Liver (tissue), 8 donors: ENCODE measurements at regions not wholly inside any gene's neighbourhood (a gene's known extent, or its start where the extent isn't known, plus 50 kb on each side); places are given as distances from the start of the nearest gene placed in this dataset.

Experiments
- DNase-seq: peaks from one replicate; pipeline ENCODE4 v3.0.0-alpha.2; 2017; ENCODE audit warnings: low spot score
- H3K27ac ChIP-seq, 2 donors: one replicate each; pipeline ENCODE4 v1.7.0; 2013; ENCODE audit warnings: inconsistent platforms in 2 of 2, low read length in 2 of 2, control low read depth in 1 of 2, low read depth in 1 of 2, mild to moderate bottlenecking in 1 of 2
- H3K27me3 ChIP-seq, 4 donors: one replicate each; pipeline versions ENCODE4 v1.6.1 to v1.7.0; 2013; ENCODE audit warnings: low read length in 3 of 4, inconsistent platforms in 1 of 4, mild to moderate bottlenecking in 1 of 4, moderate library complexity in 1 of 4; ENCODE audit not compliant: control insufficient read depth in 4 of 4, insufficient read depth in 4 of 4
- H3K36me3 ChIP-seq, 4 donors: one replicate each; pipeline versions ENCODE4 v1.6.1 to v1.7.0; 2013; ENCODE audit warnings: low read length in 3 of 4, mild to moderate bottlenecking in 3 of 4, low read depth in 1 of 4, moderate library complexity in 1 of 4; ENCODE audit not compliant: control insufficient read depth in 4 of 4, insufficient read depth in 3 of 4
- H3K4me1 ChIP-seq, 4 donors: one replicate each; pipeline versions ENCODE4 v1.6.1 to v1.7.0; 2013; ENCODE audit warnings: low read length in 3 of 4, mild to moderate bottlenecking in 3 of 4, moderate library complexity in 1 of 4; ENCODE audit not compliant: control insufficient read depth in 4 of 4, insufficient read depth in 4 of 4
- H3K4me3 ChIP-seq, 3 donors: one replicate each; pipeline versions ENCODE4 v1.6.1 to v1.7.0; 2013; ENCODE audit warnings: low read length in 3 of 3, control low read depth in 1 of 3, low read depth in 1 of 3, mild to moderate bottlenecking in 1 of 3
- H3K9ac ChIP-seq, 2 donors: one replicate each; pipeline ENCODE4 v1.7.0; 2013; ENCODE audit warnings: low read length in 2 of 2, mild to moderate bottlenecking in 2 of 2, moderate library complexity in 2 of 2, control low read depth in 1 of 2, low read depth in 1 of 2
- H3K9me3 ChIP-seq, 4 donors: one replicate each; pipeline versions ENCODE4 v1.6.1 to v1.7.0; 2013; ENCODE audit warnings: low read length in 3 of 4; ENCODE audit not compliant: control insufficient read depth in 4 of 4
- EGR1 ChIP-seq, 2 donors: IDR thresholded peaks; 2 replicates each; pipeline ENCODE4 v1.6.1; 2016 to 2018; ENCODE audit warnings: antibody characterized with exemption in 2 of 2, low read depth in 2 of 2
- FOXA2 ChIP-seq: IDR thresholded peaks from 2 replicates; pipeline ENCODE4 v1.6.1; 2016; ENCODE audit warnings: antibody characterized with exemption
- GABPA ChIP-seq, 2 donors: IDR thresholded peaks in 1 of 2; conservative IDR thresholded peaks in 1 of 2; 2 replicates each; pipeline ENCODE4 v1.6.1; 2016; ENCODE audit warnings: antibody characterized with exemption in 2 of 2, mild to moderate bottlenecking in 1 of 2, moderate library complexity in 1 of 2
- HNF4A ChIP-seq, 2 donors: conservative IDR thresholded peaks; 2 replicates each; pipeline ENCODE4 v1.6.1; 2016; ENCODE audit warnings: antibody characterized with exemption in 2 of 2, mild to moderate bottlenecking in 2 of 2
- JUND ChIP-seq, 2 donors: IDR thresholded peaks; 2 replicates each; pipeline ENCODE4 v1.6.1; 2016; ENCODE audit warnings: antibody characterized with exemption in 2 of 2
- NR2F2 ChIP-seq: IDR thresholded peaks from 2 replicates; pipeline ENCODE4 v1.6.1; 2016; ENCODE audit warnings: antibody characterized with exemption
- RXRA ChIP-seq, 2 donors: IDR thresholded peaks; 2 replicates each; pipeline ENCODE4 v1.6.1; 2017 to 2018; ENCODE audit warnings: antibody characterized with exemption in 2 of 2, mild to moderate bottlenecking in 1 of 2
- SP1 ChIP-seq: IDR thresholded peaks from 2 replicates; pipeline ENCODE4 v1.6.1; 2018; ENCODE audit warnings: antibody characterized with exemption, mild to moderate bottlenecking
- TAF1 ChIP-seq: conservative IDR thresholded peaks from 2 replicates; pipeline ENCODE4 v1.6.1; 2016; ENCODE audit warnings: antibody characterized with exemption, mild to moderate bottlenecking
- WGBS: extraction: QIAGEN DNeasy Blood & Tissue Kit; methylation state at CpG from one replicate; pipeline ENCODE4 v1.1.7; 2013; 5-methylcytosine and 5-hydroxymethylcytosine counted together
- TF ChIP-seq, protein P1 (sequence below): IDR thresholded peaks from 2 replicates; pipeline ENCODE4 v1.6.1; 2016; ENCODE audit warnings: antibody characterized with exemption
- TF ChIP-seq, protein P2 (sequence below): IDR thresholded peaks from 2 replicates; pipeline ENCODE4 v1.6.1; 2016; ENCODE audit warnings: antibody characterized with exemption, mild to moderate bottlenecking
- TF ChIP-seq, protein P3 (sequence below): fragments of 150-350 bp; IDR thresholded peaks from 2 replicates; pipeline ENCODE4 v1.5.1; 2017; ENCODE audit warnings: improper control_type of control experiment, low read depth, low read length; ENCODE audit not compliant: missing input control
- TF ChIP-seq, protein P4 (sequence below): IDR thresholded peaks from 2 replicates; pipeline ENCODE4 v1.6.1; 2016; ENCODE audit warnings: antibody characterized with exemption
- TF ChIP-seq, protein P5 (sequence below): IDR thresholded peaks from 2 replicates; pipeline ENCODE4 v1.6.1; 2016; ENCODE audit warnings: antibody characterized with exemption
- donor health status: healthy.
- donor health status: healthy.
- donor health status: healthy.
- donor health status: healthy.
- donor health status: healthy.

DNA sequence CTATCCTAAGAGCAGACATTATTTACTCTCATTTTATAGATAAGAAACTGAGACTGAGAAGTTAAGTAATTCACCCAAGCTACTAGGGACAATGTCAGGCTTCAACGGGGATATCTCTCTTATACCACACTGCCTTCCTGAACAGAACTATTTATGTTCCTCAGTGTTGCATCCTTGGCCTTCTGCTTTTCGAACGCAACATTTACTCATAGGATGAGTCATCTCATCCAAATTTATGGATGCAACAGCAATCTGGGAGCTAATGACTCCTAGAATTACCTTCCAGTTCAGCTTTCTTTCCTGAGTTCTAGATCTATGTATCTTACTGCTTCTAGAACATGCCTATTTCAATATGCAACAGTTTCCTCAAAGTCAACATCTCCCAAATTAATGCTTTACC lies 103.6 kb upstream of the PAM start:
- WGBS = 84% methylated on average over 3 of the region's 3 CpGs
- H3K4me1 ChIP-seq = no peaks in the 10 kb centered on the region
- no peaks in the 10 kb centered on the region for H3K36me3 ChIP-seq
- no peaks in the 10 kb centered on the region for H3K27me3 ChIP-seq
- H3K4me3 ChIP-seq = no peak overlapping the region
- H3K9me3 ChIP-seq = no peaks in the 10 kb centered on the region
- H3K27ac ChIP-seq = no peak overlapping the region
- TF ChIP-seq TAF1 (no peak), NR2F2 (no peak), FOXA2 (no peak), SP1 (no peak), JUND (IDR thresholded peaks at IDR 0.05) (no peak), RXRA (IDR thresholded peaks at IDR 0.05) (no peak), GABPA (IDR thresholded peaks at IDR 0.05 in 1 of 2, conservative IDR thresholded peaks at IDR 0.05 in 1 of 2) (no peak), EGR1 (IDR thresholded peaks at IDR 0.05; ENCODE audit: low read depth in 2 of 2) (no peak)
- TF ChIP-seq, protein P1, sequence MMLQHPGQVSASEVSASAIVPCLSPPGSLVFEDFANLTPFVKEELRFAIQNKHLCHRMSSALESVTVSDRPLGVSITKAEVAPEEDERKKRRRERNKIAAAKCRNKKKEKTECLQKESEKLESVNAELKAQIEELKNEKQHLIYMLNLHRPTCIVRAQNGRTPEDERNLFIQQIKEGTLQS = no peak
- TF ChIP-seq, protein P2, sequence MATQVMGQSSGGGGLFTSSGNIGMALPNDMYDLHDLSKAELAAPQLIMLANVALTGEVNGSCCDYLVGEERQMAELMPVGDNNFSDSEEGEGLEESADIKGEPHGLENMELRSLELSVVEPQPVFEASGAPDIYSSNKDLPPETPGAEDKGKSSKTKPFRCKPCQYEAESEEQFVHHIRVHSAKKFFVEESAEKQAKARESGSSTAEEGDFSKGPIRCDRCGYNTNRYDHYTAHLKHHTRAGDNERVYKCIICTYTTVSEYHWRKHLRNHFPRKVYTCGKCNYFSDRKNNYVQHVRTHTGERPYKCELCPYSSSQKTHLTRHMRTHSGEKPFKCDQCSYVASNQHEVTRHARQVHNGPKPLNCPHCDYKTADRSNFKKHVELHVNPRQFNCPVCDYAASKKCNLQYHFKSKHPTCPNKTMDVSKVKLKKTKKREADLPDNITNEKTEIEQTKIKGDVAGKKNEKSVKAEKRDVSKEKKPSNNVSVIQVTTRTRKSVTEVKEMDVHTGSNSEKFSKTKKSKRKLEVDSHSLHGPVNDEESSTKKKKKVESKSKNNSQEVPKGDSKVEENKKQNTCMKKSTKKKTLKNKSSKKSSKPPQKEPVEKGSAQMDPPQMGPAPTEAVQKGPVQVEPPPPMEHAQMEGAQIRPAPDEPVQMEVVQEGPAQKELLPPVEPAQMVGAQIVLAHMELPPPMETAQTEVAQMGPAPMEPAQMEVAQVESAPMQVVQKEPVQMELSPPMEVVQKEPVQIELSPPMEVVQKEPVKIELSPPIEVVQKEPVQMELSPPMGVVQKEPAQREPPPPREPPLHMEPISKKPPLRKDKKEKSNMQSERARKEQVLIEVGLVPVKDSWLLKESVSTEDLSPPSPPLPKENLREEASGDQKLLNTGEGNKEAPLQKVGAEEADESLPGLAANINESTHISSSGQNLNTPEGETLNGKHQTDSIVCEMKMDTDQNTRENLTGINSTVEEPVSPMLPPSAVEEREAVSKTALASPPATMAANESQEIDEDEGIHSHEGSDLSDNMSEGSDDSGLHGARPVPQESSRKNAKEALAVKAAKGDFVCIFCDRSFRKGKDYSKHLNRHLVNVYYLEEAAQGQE = no peak
- TF ChIP-seq, protein P3, sequence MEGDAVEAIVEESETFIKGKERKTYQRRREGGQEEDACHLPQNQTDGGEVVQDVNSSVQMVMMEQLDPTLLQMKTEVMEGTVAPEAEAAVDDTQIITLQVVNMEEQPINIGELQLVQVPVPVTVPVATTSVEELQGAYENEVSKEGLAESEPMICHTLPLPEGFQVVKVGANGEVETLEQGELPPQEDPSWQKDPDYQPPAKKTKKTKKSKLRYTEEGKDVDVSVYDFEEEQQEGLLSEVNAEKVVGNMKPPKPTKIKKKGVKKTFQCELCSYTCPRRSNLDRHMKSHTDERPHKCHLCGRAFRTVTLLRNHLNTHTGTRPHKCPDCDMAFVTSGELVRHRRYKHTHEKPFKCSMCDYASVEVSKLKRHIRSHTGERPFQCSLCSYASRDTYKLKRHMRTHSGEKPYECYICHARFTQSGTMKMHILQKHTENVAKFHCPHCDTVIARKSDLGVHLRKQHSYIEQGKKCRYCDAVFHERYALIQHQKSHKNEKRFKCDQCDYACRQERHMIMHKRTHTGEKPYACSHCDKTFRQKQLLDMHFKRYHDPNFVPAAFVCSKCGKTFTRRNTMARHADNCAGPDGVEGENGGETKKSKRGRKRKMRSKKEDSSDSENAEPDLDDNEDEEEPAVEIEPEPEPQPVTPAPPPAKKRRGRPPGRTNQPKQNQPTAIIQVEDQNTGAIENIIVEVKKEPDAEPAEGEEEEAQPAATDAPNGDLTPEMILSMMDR = no peak
- TF ChIP-seq, protein P4, sequence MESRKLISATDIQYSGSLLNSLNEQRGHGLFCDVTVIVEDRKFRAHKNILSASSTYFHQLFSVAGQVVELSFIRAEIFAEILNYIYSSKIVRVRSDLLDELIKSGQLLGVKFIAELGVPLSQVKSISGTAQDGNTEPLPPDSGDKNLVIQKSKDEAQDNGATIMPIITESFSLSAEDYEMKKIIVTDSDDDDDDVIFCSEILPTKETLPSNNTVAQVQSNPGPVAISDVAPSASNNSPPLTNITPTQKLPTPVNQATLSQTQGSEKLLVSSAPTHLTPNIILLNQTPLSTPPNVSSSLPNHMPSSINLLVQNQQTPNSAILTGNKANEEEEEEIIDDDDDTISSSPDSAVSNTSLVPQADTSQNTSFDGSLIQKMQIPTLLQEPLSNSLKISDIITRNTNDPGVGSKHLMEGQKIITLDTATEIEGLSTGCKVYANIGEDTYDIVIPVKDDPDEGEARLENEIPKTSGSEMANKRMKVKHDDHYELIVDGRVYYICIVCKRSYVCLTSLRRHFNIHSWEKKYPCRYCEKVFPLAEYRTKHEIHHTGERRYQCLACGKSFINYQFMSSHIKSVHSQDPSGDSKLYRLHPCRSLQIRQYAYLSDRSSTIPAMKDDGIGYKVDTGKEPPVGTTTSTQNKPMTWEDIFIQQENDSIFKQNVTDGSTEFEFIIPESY = no peak
- DNase-seq = no peak
- no peak overlapping the region for H3K9ac ChIP-seq

DNA sequence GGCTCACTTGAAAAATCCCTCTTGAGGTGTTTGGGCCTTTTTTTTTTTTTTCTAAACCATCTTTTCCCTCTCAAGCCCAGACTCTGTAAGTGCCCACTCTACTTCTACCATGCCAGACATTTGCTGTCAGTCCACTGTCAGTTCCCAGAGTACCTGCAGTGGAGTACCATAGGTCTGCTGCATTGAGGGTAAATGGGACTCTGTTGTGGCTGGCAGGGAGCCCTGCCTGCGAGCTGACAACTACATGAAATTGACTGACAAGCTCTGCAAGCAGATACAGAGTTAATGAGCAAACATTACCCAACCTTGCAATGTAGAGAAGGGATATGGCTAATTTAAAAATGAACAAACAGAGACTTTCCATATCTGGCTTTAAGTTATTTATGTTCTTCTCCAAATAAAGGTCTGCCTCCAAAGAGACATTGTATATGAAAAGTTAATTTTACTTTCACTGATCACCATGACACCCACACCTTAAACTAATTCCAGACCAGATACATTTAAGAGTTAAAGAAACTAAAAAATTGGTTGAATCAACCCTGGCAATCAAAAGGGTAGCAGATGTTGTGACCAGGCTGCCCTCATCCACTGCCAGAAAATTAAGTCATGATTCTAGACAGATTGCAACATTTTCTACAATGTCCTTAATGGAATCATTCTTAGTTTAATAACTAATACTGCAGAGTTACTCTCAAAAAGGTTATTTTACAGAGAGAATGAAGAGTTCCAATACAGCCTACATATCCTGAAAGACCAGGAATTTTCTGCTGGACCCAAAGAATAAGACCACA lies 100.4 kb upstream of the PAM start:
- no peak for TF ChIP-seq EGR1 (IDR thresholded peaks at IDR 0.05; ENCODE audit: low read depth in 2 of 2)
- no peak for TF ChIP-seq SP1
- TF ChIP-seq, protein P1 = no peak
- TF ChIP-seq, protein P3 = no peak
- TF ChIP-seq HNF4A (conservative IDR thresholded peaks at IDR 0.05) = no peak
- TF ChIP-seq FOXA2 = no peak
- TF ChIP-seq TAF1 = no peak
- TF ChIP-seq, protein P5, sequence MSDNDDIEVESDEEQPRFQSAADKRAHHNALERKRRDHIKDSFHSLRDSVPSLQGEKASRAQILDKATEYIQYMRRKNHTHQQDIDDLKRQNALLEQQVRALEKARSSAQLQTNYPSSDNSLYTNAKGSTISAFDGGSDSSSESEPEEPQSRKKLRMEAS = no peak
- H3K4me1 ChIP-seq = no peaks in the 10 kb centered on the region
- H3K27me3 ChIP-seq = no peaks in the 10 kb centered on the region
- H3K9ac ChIP-seq = no peak overlapping the region
- no peaks in the 10 kb centered on the region for H3K36me3 ChIP-seq
- no peak for DNase-seq
- H3K27ac ChIP-seq = no peak overlapping the region
- WGBS = 50% methylated on average over 1 of the region's 1 CpG
- H3K4me3 ChIP-seq = no peak overlapping the region
- H3K9me3 ChIP-seq = no peaks in the 10 kb centered on the region
